IPS-15b (cell line): ENCODE measurements at regions not wholly inside any gene's neighbourhood (a gene's known extent, or its start where the extent isn't known, plus 50 kb on each side); places are given as distances from the start of the nearest gene placed in this dataset.

ENCODE experiments used
- H3K27me3 ChIP-seq: one replicate; pipeline ENCODE4 v1.6.1; 2013; ENCODE audit warnings: low read length; ENCODE audit not compliant: control insufficient read depth, insufficient read depth
- H3K36me3 ChIP-seq: one replicate; pipeline ENCODE4 v1.6.1; 2013; ENCODE audit warnings: low read length; ENCODE audit not compliant: control insufficient read depth, insufficient read depth
- H3K4me1 ChIP-seq: one replicate; pipeline ENCODE4 v1.6.1; 2013; ENCODE audit warnings: mild to moderate bottlenecking, low read length; ENCODE audit not compliant: control insufficient read depth, insufficient read depth
- H3K4me3 ChIP-seq: one replicate; pipeline ENCODE4 v1.5.1; 2013; ENCODE audit warnings: low read depth, low read length
- H3K9ac ChIP-seq: one replicate; pipeline ENCODE4 v1.6.1; 2013; ENCODE audit warnings: low read depth, mild to moderate bottlenecking, low read length
- H3K9me3 ChIP-seq: one replicate; pipeline ENCODE4 v1.6.1; 2013; ENCODE audit warnings: mild to moderate bottlenecking, low read length; ENCODE audit not compliant: control insufficient read depth, insufficient read depth

DNA sequence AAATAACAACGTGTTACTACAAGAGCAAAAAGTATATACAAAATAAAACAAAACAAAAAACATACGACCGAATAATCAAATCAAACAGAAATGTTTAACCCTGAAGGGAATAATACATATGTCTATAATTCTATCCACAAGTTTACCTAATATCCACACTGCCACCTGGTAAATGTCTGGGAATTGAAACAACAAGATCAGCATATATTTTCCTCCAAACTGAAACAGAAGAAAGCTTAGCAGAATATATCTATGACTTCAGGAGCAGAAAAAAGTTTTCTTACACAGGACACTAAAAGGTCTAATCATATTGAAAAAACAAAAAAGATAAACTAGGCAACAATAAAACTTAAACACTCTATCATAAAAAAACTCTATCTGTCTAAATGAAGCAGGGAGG, 404.0 kb downstream of the CDH11 start:
- Histone ChIP-seq H3K36me3 (no peaks in the 10 kb centered on the region), H3K9ac (no peak overlapping the region), H3K9me3 (no peaks in the 10 kb centered on the region), H3K4me1 (no peaks in the 10 kb centered on the region), H3K27me3 (no peaks in the 10 kb centered on the region), H3K4me3 (no peak overlapping the region)

DNA sequence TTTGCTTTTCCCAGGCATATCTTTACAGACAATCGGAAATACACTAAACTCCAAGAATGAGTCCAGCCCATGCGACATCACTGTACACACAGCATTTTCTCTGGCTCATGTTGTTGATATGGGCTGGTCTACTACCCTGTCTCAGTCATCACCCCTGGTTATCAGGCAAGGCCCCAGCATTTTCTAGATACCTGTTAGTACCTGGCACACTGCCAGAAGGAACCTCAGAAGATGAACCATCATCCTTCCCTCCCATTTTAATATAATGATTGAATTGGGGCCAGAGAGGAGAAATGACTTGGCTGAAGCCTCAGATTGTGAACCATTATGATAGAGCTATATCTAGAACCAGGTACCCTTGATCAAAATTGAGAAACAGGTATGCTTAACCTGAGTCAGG, 406.2 kb downstream of the CDH11 start:
- Histone ChIP-seq H3K36me3 (no peaks in the 10 kb centered on the region), H3K4me1 (no peaks in the 10 kb centered on the region), H3K9me3 (no peaks in the 10 kb centered on the region), H3K27me3 (no peaks in the 10 kb centered on the region), H3K9ac (no peak overlapping the region), H3K4me3 (no peak overlapping the region)

DNA sequence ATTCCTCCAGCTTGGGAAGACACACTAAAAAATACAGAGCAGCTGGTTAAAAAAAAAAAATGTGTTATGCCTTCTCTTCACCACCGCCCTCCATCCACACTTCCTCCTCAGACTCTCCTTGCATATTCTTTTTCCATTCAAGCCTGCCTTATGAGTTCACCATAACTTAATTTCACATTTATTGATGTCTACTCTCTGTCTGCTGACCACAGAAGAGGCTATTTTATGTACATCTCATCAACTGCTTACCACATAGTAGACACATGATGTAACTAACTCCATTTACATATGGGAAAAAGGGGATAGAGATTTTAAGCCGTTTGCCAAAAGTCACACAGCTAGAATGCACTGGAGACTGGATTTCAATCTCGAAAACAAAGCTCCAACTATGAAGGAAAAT, 409.8 kb downstream of the CDH11 start:
- Histone ChIP-seq H3K4me1 (no peaks in the 10 kb centered on the region), H3K9me3 (no peaks in the 10 kb centered on the region), H3K4me3 (no peak overlapping the region), H3K27me3 (no peaks in the 10 kb centered on the region), H3K9ac (no peak overlapping the region), H3K36me3 (no peaks in the 10 kb centered on the region)

DNA sequence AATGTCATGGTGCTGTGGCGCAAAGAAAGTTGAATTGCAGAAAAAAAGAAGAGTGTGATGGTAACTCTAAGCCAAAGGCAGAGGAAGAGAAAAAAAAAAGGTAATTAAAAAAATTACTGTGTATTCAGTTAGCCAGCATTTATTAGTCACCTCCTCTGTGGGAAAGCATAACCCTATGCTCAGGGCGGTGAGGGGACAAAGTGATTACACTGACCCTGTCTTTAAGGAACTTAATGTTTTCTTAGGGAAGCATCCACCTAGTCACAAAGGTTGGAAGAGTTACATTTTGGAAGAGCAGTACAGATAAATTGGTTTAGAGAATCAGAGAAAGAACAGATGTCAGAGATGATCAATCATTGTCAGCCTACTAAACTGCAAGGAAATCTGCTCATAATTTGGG, 410.3 kb downstream of the CDH11 start:
- Histone ChIP-seq H3K4me3 (no peak overlapping the region), H3K4me1 (no peaks in the 10 kb centered on the region), H3K27me3 (no peaks in the 10 kb centered on the region), H3K9me3 (no peaks in the 10 kb centered on the region), H3K36me3 (no peaks in the 10 kb centered on the region), H3K9ac (no peak overlapping the region)

DNA sequence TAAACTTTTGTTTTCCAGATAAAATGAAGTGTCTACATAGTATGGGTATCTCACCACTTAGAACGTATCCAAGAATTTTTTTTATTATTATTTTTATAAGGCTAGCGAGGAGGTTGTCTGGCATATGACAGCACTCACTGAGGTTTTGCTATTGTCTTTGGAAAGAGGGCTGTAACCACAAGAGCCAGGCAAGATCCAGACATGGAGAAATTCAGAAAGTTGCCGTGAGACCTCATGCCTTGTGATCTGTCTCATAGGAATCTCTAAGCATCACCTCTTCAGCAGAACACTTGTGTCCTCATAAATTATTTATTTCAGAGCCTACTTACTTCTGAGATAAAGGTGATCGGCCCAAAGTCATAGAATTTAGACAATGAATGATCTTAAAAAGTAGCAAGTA, 410.8 kb downstream of the CDH11 start:
- no peak overlapping the region for H3K9ac ChIP-seq

DNA sequence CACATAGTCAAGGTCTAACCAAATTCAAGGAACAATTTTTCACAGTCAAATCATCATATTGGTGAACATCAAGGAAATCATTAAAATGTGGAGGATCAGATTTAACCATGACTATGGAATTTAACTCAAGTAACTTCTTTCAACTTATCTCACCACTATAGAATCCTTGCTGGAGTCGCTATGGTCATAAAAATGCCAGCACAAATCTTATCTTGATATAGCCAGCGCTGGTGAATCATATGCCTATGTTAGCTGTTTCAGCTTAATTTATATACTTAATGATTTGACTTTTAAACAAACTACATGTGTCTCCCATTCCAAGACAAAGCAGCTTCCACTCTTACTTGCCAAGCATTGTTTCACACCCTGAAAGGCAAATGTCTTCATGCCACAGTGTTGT, 416.4 kb downstream of the CDH11 start:
- Histone ChIP-seq H3K9me3 (no peaks in the 10 kb centered on the region), H3K4me3 (no peak overlapping the region), H3K9ac (no peak overlapping the region), H3K27me3 (no peaks in the 10 kb centered on the region), H3K36me3 (no peaks in the 10 kb centered on the region), H3K4me1 (no peaks in the 10 kb centered on the region)

More for the DNA sequence above, 410.8 kb downstream of the CDH11 start:
- Histone ChIP-seq H3K4me3 (no peak overlapping the region), H3K4me1 (no peaks in the 10 kb centered on the region), H3K27me3 (no peaks in the 10 kb centered on the region), H3K36me3 (no peaks in the 10 kb centered on the region), H3K9me3 (no peaks in the 10 kb centered on the region)

DNA sequence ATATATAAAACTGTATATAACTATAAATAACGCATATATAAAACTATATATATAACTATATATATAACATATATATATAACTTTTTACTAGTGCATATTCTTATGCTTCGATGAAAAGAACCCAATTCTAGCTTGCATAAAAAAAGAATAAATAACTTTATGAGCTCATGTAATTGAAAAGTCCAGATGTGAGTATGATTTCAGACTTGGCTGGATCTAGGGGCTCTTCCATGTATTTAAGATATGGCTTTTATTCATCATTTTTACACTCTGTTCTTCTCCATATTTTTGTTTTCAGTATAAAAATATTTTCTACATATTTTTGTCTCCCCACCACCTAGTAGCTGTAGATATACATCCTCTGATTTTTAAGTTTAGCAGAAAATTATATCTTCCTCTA, 417.5 kb downstream of the CDH11 start:
- H3K9me3 ChIP-seq = no peaks in the 10 kb centered on the region
- H3K4me3 ChIP-seq = no peak overlapping the region
- no peaks in the 10 kb centered on the region for H3K36me3 ChIP-seq
- H3K9ac ChIP-seq = no peak overlapping the region
- no peaks in the 10 kb centered on the region for H3K27me3 ChIP-seq
- H3K4me1 ChIP-seq = no peaks in the 10 kb centered on the region

DNA sequence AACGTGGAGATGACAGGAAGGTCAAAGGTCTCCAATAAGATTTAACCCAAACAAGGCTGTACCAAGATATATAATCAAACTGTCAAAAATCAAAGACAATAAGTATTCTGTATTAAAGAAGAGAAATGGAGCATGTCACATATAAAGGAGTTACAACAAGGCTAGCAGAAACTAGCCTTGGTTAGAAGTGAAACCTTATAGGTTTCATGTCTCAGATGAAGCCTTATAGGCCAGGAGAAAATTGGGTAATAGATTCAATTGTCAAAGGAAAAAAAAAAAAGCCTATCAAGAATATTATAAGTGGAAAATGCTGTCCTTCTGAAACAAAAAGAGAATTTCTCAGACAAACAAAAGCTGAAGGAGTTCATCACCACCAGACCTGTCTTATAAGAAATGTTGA, 419.4 kb downstream of the CDH11 start:
- H3K9ac ChIP-seq = no peak overlapping the region
- no peaks in the 10 kb centered on the region for H3K36me3 ChIP-seq
- H3K4me3 ChIP-seq = no peak overlapping the region
- H3K9me3 ChIP-seq = no peaks in the 10 kb centered on the region
- no peaks in the 10 kb centered on the region for H3K27me3 ChIP-seq
- no peaks in the 10 kb centered on the region for H3K4me1 ChIP-seq

DNA sequence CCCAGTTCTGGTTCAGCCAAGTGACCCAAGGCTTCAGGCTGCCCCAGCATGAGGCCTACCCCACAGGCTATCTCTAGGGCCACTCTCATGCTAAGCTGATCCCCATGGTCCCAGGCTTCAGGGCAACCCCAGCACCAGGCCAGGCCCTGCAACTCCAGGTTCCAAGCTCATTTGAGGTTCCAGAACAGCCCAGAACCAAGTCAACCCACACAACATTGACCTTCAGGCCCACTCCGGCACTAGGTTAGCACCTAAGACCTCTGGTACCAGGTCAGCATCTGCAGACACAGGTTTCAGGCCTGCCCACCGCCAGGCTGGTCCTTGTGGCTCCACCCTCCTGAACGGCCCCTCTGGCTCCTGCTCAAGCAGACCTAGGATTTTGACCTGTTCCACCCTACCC, 421.2 kb downstream of the CDH11 start:
- no peaks in the 10 kb centered on the region for H3K27me3 ChIP-seq
- no peaks in the 10 kb centered on the region for H3K36me3 ChIP-seq
- H3K4me1 ChIP-seq = no peaks in the 10 kb centered on the region
- H3K9me3 ChIP-seq = no peaks in the 10 kb centered on the region
- no peak overlapping the region for H3K4me3 ChIP-seq
- no peak overlapping the region for H3K9ac ChIP-seq

DNA sequence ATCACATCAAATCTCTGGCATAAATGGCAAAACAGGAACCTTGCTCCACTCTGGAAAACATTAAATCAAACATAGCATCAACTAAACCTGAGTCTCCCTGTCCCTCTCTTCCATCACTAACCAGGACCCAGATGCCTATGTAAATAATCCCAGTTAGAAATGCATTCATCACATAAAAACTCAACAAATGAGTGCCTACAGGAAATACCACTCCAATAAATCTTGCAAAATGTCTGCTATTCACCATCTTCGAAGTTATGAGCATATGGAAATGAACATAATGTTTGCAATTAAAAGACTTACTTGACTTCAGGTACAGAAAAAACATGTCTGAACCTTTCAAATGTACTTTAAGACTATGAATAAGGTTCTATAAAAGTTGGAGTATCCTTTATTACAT, 425.0 kb downstream of the CDH11 start:
- Histone ChIP-seq H3K9ac (no peak overlapping the region), H3K27me3 (no peaks in the 10 kb centered on the region), H3K9me3 (no peaks in the 10 kb centered on the region), H3K36me3 (no peaks in the 10 kb centered on the region), H3K4me1 (no peaks in the 10 kb centered on the region), H3K4me3 (no peak overlapping the region)

DNA sequence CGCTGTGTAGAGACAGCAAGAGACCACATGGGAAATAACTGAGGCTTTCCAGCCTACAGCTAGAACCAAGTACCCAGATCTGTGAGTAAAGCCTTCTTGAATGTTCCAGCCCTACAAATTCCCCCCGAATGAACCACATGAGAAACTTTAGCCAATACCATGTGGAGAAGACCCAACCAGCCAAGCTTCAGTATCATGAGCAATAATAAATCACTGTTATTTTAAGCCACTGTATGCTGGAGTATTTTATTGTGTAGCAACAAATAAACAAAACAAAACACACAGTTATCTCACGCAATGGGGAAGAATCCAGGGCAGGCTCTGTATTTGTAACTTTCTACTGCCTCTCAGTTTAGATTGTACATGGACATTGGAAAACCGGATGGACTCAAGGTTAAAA, 426.2 kb downstream of the CDH11 start:
- H3K4me3 ChIP-seq = no peak overlapping the region
- H3K9me3 ChIP-seq = no peaks in the 10 kb centered on the region
- no peaks in the 10 kb centered on the region for H3K36me3 ChIP-seq
- no peak overlapping the region for H3K9ac ChIP-seq
- H3K27me3 ChIP-seq = no peaks in the 10 kb centered on the region
- no peaks in the 10 kb centered on the region for H3K4me1 ChIP-seq

DNA sequence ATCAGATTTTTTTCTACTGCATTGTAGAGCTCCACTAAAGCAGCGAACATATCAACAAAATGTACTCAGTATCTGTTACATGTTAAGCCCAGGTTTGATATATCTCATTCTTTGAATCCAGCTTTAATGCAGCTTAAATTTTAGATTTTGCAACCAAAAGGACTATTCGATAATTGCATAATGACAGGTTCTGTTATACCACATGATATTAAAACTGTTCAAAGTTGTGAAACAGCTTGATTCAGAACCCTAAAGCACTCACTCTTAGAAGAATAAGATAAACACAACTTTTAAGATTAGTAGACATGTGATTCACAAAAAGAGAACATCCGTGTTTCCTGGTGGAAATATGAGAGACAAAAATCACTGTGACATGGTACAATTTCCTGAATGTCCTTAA, 427.9 kb downstream of the CDH11 start:
- no peaks in the 10 kb centered on the region for H3K9me3 ChIP-seq
- H3K36me3 ChIP-seq = no peaks in the 10 kb centered on the region
- no peaks in the 10 kb centered on the region for H3K4me1 ChIP-seq
- H3K27me3 ChIP-seq = no peaks in the 10 kb centered on the region
- H3K9ac ChIP-seq = no peak overlapping the region
- no peak overlapping the region for H3K4me3 ChIP-seq

DNA sequence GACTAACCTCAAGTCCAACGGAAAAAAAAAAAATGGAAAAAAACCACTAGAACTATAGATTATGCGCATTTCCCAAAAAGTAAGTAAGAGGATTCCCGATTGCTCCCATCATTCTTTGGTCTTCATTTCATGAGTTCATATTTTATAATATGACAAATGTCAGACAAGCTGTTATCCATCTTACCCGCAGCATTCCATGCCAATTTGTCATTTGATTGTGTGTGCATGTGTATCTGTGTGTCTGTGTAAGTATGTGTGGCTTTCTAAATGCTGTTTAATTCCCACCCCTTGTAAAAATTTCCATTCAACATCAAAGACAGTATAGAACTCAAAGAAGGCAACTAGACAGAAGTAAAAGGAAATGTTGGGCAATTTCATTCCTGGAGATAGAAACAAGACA, 434.1 kb downstream of the CDH11 start:
- H3K36me3 ChIP-seq = no peaks in the 10 kb centered on the region
- no peak overlapping the region for H3K4me3 ChIP-seq
- H3K9ac ChIP-seq = no peak overlapping the region
- H3K27me3 ChIP-seq = no peaks in the 10 kb centered on the region
- H3K4me1 ChIP-seq = no peaks in the 10 kb centered on the region
- no peaks in the 10 kb centered on the region for H3K9me3 ChIP-seq
